Gastroesophageal sphincter (tissue), 4 donors: ENCODE measurements at regions not wholly inside any gene's neighbourhood (a gene's known extent, or its start where the extent isn't known, plus 50 kb on each side); places are given as distances from the start of the nearest gene placed in this dataset.
A peak's percentile ranks its signal among the peaks of the same experiment; 100 is the strongest.

ENCODE experiments used
- ATAC-seq: fragments of 150-250 bp; one replicate; pipeline ENCODE4 v1.9.1; 2016; ENCODE audit warnings: mild to moderate bottlenecking, moderate library complexity
- H3K27ac ChIP-seq, 4 donors: fragments of 200-600 bp; sonication (generic) in 3 of 4; 1 replicate in 3 of 4; 2 replicates in 1 of 4; pipeline ENCODE4 v1.5.1; 2016 to 2019
- H3K27me3 ChIP-seq: fragments of 200-600 bp; sonication (generic); one replicate; pipeline ENCODE4 v1.5.1; 2019
- H3K36me3 ChIP-seq, 2 donors: fragments of 200-600 bp; sonication (generic); one replicate each; pipeline ENCODE4 v1.5.1; 2019; ENCODE audit warnings: control low read depth in 1 of 2
- H3K4me1 ChIP-seq, 3 donors: fragments of 200-600 bp; sonication (generic); 1 replicate in 2 of 3; 2 replicates in 1 of 3; pipeline ENCODE4 v1.5.1; 2016 to 2019; ENCODE audit warnings: control low read depth in 2 of 3
- H3K4me3 ChIP-seq, 2 donors: fragments of 200-600 bp; sonication (generic); one replicate each; pipeline ENCODE4 v1.5.1; 2019; ENCODE audit warnings: mild to moderate bottlenecking in 1 of 2, moderate library complexity in 1 of 2
- H3K9me3 ChIP-seq, 3 donors: fragments of 200-600 bp; sonication (generic); one replicate each; pipeline ENCODE4 v1.5.1; 2017 to 2019; ENCODE audit warnings: control low read depth in 2 of 3
- EP300 ChIP-seq: sonication (generic); formaldehyde crosslinking; IDR thresholded peaks from one replicate; pipeline ENCODE4 v1.6.1; 2017; ENCODE audit warnings: antibody characterized with exemption, mild to moderate bottlenecking
- POLR2A ChIP-seq, 2 donors: fragments of 450-650 bp; IDR thresholded peaks; one replicate each; pipeline ENCODE4 v1.6.1; 2017; ENCODE audit warnings: antibody characterized with exemption in 2 of 2, mild to moderate bottlenecking in 2 of 2, moderate library complexity in 1 of 2
- POLR2AphosphoS5 ChIP-seq: sonication (generic); formaldehyde crosslinking; IDR thresholded peaks from one replicate; pipeline ENCODE4 v1.6.1; 2017; ENCODE audit warnings: antibody characterized with exemption
- WGBS, 2 donors: methylation state at CpG; one replicate each; pipeline ENCODE4 v1.1.5; 2018; ENCODE audit warnings: low coverage in 1 of 2; 5-methylcytosine and 5-hydroxymethylcytosine counted together
- TF ChIP-seq, protein P1 (sequence below), 4 experiments: fragments of 200-600 bp in 2 of 4; fragments of 450-650 bp in 2 of 4; sonication (generic) in 1 of 4; IDR thresholded peaks; one replicate each; pipeline ENCODE4 v1.5.1; 2017 to 2019; ENCODE audit warnings: antibody characterized with exemption in 4 of 4, mild to moderate bottlenecking in 2 of 4, moderate library complexity in 2 of 4

DNA sequence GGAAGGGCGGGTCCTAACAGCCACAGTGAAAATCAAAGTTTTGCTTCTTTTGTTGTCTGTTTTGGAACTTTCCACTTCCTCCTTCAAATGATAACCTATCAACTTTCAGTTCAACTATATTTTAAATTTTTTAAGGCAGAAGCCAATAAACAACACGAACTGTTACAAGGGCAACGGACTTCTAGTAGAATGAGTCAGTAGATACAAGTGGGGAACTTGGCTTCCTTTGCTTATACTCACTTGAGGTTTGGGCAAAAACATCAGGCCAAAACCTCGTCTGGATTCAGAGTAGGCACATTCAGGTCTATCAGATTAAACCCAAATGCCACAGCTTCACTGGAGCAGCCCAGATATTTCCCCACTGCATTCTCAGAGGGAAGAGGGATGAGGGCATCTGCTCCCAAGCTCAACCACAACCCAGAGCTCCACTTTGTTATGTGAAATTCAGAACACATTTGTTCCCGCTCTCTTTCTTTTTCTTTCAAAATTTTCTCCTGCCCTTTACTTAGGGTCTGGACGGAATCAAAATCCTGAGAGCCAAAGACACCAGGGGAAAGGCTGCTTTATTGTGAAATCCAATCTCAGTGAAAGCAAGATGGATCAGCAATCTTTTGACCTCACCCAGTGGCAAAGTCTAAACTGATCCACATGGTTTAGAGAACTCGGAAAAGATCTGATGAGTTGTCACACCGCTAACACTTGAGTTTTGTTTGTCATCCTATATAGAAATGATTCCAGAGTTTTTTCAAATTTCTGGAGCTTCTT is 152.5 kb upstream of the BTG1 start:
- no peak overlapping the region for H3K4me3 ChIP-seq
- ATAC-seq: peak; percentile 65
- H3K4me1 ChIP-seq: peaks cover 0 to 3% (median 0%) of the 10 kb centered on the region in 3 donors
- H3K9me3 ChIP-seq: no peaks in the 10 kb centered on the region
- H3K36me3 ChIP-seq: no peaks in the 10 kb centered on the region
- H3K27ac ChIP-seq: peak overlapping the region in 3 of 4 donors; percentile 12 to 50 (median 48)
- no peaks in the 10 kb centered on the region for H3K27me3 ChIP-seq
- 58 to 62% methylated on average over 2 to 8 of the region's 8 CpGs for WGBS, 2 donors
- TF ChIP-seq, protein P1, sequence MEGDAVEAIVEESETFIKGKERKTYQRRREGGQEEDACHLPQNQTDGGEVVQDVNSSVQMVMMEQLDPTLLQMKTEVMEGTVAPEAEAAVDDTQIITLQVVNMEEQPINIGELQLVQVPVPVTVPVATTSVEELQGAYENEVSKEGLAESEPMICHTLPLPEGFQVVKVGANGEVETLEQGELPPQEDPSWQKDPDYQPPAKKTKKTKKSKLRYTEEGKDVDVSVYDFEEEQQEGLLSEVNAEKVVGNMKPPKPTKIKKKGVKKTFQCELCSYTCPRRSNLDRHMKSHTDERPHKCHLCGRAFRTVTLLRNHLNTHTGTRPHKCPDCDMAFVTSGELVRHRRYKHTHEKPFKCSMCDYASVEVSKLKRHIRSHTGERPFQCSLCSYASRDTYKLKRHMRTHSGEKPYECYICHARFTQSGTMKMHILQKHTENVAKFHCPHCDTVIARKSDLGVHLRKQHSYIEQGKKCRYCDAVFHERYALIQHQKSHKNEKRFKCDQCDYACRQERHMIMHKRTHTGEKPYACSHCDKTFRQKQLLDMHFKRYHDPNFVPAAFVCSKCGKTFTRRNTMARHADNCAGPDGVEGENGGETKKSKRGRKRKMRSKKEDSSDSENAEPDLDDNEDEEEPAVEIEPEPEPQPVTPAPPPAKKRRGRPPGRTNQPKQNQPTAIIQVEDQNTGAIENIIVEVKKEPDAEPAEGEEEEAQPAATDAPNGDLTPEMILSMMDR (IDR thresholded peaks at IDR 0.05): no peak
- peak; percentile 15 for TF ChIP-seq POLR2AphosphoS5

DNA sequence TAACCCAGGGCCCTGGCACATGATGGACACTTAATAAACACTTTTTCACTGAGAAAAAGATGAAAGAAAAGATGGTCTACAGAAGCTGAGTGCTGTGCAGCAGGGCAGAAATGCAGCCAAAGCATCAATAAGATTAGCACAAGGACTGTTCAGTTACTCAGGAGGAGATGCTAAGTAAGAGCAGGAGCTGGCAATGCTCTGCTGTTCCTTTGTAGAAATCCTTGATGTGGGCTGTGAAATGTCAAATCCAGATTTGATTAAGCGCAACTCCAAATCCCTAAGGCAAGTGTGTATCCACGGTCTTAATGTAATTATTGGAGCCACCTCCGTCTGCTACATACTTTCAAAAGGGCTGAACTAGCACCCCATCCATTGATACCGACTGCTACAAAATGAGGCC is 151.8 kb upstream of the BTG1 start:
- H3K4me3 ChIP-seq: no peak overlapping the region
- H3K36me3 ChIP-seq: no peaks in the 10 kb centered on the region
- H3K4me1 ChIP-seq: peaks cover 0 to 3% (median 0%) of the 10 kb centered on the region in 3 donors
- TF ChIP-seq POLR2AphosphoS5: no peak
- H3K27me3 ChIP-seq: no peaks in the 10 kb centered on the region
- WGBS, 2 donors: 71 to 75% methylated on average over 1 to 2 of the region's 4 CpGs
- H3K9me3 ChIP-seq: no peaks in the 10 kb centered on the region
- ATAC-seq: no peak
- H3K27ac ChIP-seq: peak overlapping the region in 3 of 4 donors; percentile 12 to 50 (median 48)

DNA sequence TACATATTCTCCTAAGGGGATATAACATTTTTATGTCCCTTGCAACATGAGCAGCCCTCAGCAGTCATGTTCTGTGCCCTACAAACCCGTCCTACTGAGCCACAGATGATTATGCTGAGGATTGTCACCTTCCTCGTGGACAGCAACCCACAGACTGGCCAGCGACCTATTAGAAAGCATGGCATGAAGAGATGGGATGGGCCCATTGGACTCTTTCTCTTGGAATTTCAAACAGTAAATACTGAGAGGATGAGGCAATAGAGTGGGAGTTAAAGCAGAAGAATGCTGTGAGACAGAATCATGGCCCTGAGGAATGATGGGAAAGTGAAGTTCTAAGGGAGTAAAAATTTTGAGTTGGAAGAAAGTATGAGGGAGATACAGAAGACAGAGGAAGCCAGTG is 149.9 kb upstream of the BTG1 start:
- TF ChIP-seq EP300 (no peak), POLR2AphosphoS5 (no peak), POLR2A (IDR thresholded peaks at IDR 0.05) (no peak)
- TF ChIP-seq, protein P1 (IDR thresholded peaks at IDR 0.05): no peak
- Histone ChIP-seq H3K27ac (no peak overlapping the region), H3K9me3 (no peaks in the 10 kb centered on the region), H3K4me3 (no peak overlapping the region), H3K27me3 (no peaks in the 10 kb centered on the region), H3K36me3 (no peaks in the 10 kb centered on the region), H3K4me1 (peaks cover 0 to 3% (median 0%) of the 10 kb centered on the region in 3 donors)
- 83% methylated on average over 3 of the region's 3 CpGs; no CpG with 5 or more reads in 1 of the 2 donors for WGBS, 2 donors
- no peak for ATAC-seq

DNA sequence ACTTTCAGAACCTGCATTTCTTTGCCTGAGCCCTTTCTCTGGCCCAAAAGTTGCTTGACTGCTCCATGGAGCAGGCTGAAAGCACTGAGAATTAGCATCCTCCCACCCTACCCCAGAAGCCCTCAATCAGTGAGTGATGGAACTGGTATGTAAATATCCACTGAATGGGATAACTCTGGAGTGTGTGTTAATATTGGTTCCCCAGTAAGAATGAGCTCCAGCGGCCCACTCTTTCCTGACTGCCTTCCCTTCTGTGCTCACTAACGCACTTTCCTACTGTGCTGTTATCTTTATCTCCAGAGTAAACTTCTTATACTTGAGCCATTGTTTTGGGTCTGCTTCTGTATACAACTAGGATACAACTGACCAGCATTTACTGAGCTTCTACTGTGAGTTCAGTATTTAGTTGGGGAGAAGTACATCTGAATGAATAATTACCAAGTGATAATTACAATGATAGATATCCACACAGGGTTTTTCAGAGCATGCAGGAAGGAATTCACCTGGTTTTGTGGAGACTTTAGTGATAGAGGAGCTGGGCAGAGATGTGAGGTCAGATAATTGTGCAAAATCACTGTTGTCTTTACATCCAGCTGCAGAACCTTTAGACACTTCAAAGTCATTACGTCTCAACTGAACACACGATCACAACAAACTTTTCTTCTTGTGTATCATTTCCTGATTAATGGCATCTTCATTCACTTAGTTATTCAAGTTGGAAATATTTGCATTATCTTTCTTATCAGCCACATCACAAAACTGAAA is 149.2 kb upstream of the BTG1 start:
- H3K4me3 ChIP-seq: no peak overlapping the region
- H3K27ac ChIP-seq: no peak overlapping the region
- H3K9me3 ChIP-seq: no peaks in the 10 kb centered on the region
- WGBS, 2 donors: 75 to 91% methylated on average over 2 to 4 of the region's 4 CpGs
- H3K36me3 ChIP-seq: no peaks in the 10 kb centered on the region
- peaks cover 0 to 3% (median 0%) of the 10 kb centered on the region in 3 donors for H3K4me1 ChIP-seq
- TF ChIP-seq POLR2AphosphoS5 (no peak), POLR2A (IDR thresholded peaks at IDR 0.05) (no peak), EP300 (no peak)
- TF ChIP-seq, protein P1 (IDR thresholded peaks at IDR 0.05): no peak
- no peak for ATAC-seq
- H3K27me3 ChIP-seq: no peaks in the 10 kb centered on the region

DNA sequence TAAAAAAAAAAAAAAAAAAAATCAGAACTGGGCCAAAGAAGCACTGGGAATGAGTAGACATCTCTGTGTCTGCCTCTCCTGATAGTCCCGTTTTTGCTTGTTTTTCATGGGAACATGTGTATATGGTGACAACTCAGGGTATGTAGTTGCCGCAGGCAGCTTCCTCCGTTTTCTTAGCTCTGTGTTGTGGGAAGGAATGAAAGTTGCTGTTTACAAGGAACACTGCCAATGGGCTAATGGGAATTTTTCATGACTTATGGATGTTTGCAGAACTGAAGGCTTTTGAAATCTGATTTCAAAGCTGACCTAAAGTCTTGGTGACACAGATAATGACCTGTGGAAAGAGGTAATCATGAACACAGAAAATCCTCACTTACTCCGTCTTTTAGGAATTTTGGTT is 146.4 kb upstream of the BTG1 start:
- no peak overlapping the region for H3K27ac ChIP-seq
- H3K4me3 ChIP-seq: no peak overlapping the region
- H3K27me3 ChIP-seq: no peaks in the 10 kb centered on the region
- 65 to 83% methylated on average over 3 to 4 of the region's 4 CpGs for WGBS, 2 donors
- H3K9me3 ChIP-seq: no peaks in the 10 kb centered on the region
- H3K36me3 ChIP-seq: no peaks in the 10 kb centered on the region
- TF ChIP-seq POLR2AphosphoS5 (no peak), EP300 (no peak), POLR2A (IDR thresholded peaks at IDR 0.05) (no peak)
- TF ChIP-seq, protein P1 (IDR thresholded peaks at IDR 0.05): no peak
- ATAC-seq: no peak
- peaks cover 0 to under 1% (median 0%) of the 10 kb centered on the region in 3 donors for H3K4me1 ChIP-seq
